A549 (cell line): ENCODE measurements at regions not wholly inside any gene's neighbourhood (a gene's known extent, or its start where the extent isn't known, plus 50 kb on each side); places are given as distances from the start of the nearest gene placed in this dataset.

Source experiments
- ATAC-seq, 2 experiments: fragments of 200-7000 bp in 1 of 2; fragments of >200 bp in 1 of 2; cut with Nextera tagmentation in 1 of 2; cut with Tn5 transposase in 1 of 2; 3 replicates each; pipeline versions ENCODE4 v1.8.0 to v1.9.1; 2018 to 2020; ENCODE audit warnings: mild to moderate bottlenecking in 1 of 2, moderate library complexity in 1 of 2
- CTCF ChIA-PET: fragments of 300-600 bp; sonication (Branson Sonifier 250); formaldehyde crosslinking; extraction: SDS; loops from one replicate; lab custom pipeline; 2021; ENCODE audit warnings: antibody characterized with exemption, inconsistent platforms; lab: Yijun Ruan, JAX
- POLR2A ChIA-PET: fragments of 350-600 bp; formaldehyde crosslinking; extraction: SDS; loops from one replicate; lab custom pipeline; 2021; ENCODE audit warnings: antibody characterized with exemption, inconsistent platforms; lab: Yijun Ruan, JAX
- DNase-seq, 2 experiments: peaks; one replicate each; pipeline versions ENCODE4 v3.0.0 to v3.0.0-alpha.2; 2011 to 2016; ENCODE audit warnings: low read depth in 1 of 2, low spot score in 1 of 2
- FAIRE-seq: peaks from 2 replicates; lab custom pipeline; 2011; peaks lifted over from hg19 to GRCh38; lab: Jason Lieb, UNC
- H3K27ac ChIP-seq, 2 experiments: fragments of >200 bp; sonication (Bioruptor Twin); formaldehyde crosslinking; 3 replicates each; pipeline ENCODE4 v1.5.1; 2016 to 2017
- H3K4me1 ChIP-seq: fragments of >200 bp; sonication (Bioruptor Twin); formaldehyde crosslinking; 3 replicates; pipeline ENCODE4 v1.6.1; 2016
- H3K4me2 ChIP-seq: fragments of >200 bp; sonication (Bioruptor Twin); formaldehyde crosslinking; 3 replicates; pipeline ENCODE4 v1.6.1; 2016
- H3K4me3 ChIP-seq: fragments of >200 bp; sonication (Bioruptor Twin); formaldehyde crosslinking; 3 replicates; pipeline ENCODE4 v1.5.1; 2016
- H3K9me3 ChIP-seq: fragments of >200 bp; sonication (Bioruptor Twin); formaldehyde crosslinking; 3 replicates; pipeline ENCODE4 v1.6.1; 2016
- ATOH8 ChIP-seq: fragments of 250-450 bp; sonication (Bioruptor Pico); IDR thresholded peaks from 2 replicates; pipeline ENCODE4 v1.5.0; 2020; ENCODE audit warnings: low read depth, mild to moderate bottlenecking, moderate library complexity
- CHD2 ChIP-seq: fragments of 150-350 bp; IDR thresholded peaks from 2 replicates; pipeline ENCODE4 v1.6.1; 2014; ENCODE audit warnings: low read length; ENCODE audit not compliant: partially characterized antibody
- CHD4 ChIP-seq: fragments of 200-600 bp; sonication (generic); IDR thresholded peaks from 2 replicates; pipeline ENCODE4 v1.6.1; 2016; ENCODE audit warnings: antibody characterized with exemption, mild to moderate bottlenecking, borderline replicate concordance
- CTCF ChIP-seq: fragments of >200 bp; sonication (Bioruptor Twin); formaldehyde crosslinking; IDR thresholded peaks from 3 replicates; pipeline ENCODE4 v1.5.1; 2016
- EHF ChIP-seq: fragments of 250-450 bp; sonication (Bioruptor Pico); IDR thresholded peaks from 2 replicates; pipeline ENCODE4 v1.5.0; 2020; ENCODE audit warnings: mild to moderate bottlenecking
- ESRRA ChIP-seq: fragments of 150-350 bp; IDR thresholded peaks from 2 replicates; pipeline ENCODE4 v1.6.1; 2014; ENCODE audit warnings: mild to moderate bottlenecking, low read length, borderline replicate concordance
- HDAC2 ChIP-seq: fragments of 200-600 bp; sonication (generic); IDR thresholded peaks from 2 replicates; pipeline ENCODE4 v1.6.1; 2016
- HMGXB4 ChIP-seq: fragments of 250-450 bp; sonication (Bioruptor Pico); IDR thresholded peaks from 2 replicates; pipeline ENCODE4 v1.5.0; 2021; ENCODE audit warnings: mild to moderate bottlenecking, moderate library complexity, borderline replicate concordance
- JUN ChIP-seq, 2 experiments: fragments of >200 bp; sonication (Bioruptor Twin); formaldehyde crosslinking; IDR thresholded peaks; 2 replicates in 1 of 2; 3 replicates in 1 of 2; pipeline ENCODE4 v1.6.1; 2016 to 2017
- JUNB ChIP-seq: fragments of >200 bp; sonication (Bioruptor Twin); formaldehyde crosslinking; IDR thresholded peaks from 2 replicates; pipeline ENCODE4 v1.6.1; 2016
- KDM1A ChIP-seq: fragments of 200-600 bp; sonication (generic); IDR thresholded peaks from 2 replicates; pipeline ENCODE4 v1.6.1; 2016; ENCODE audit warnings: low read depth, mild to moderate bottlenecking
- KDM5A ChIP-seq: fragments of 200-600 bp; sonication (generic); IDR thresholded peaks from 2 replicates; pipeline ENCODE4 v1.6.1; 2016; ENCODE audit warnings: antibody characterized with exemption, mild to moderate bottlenecking
- MAX ChIP-seq: IDR thresholded peaks from 2 replicates; pipeline ENCODE4 v1.6.1; 2012
- MAZ ChIP-seq: fragments of 150-350 bp; IDR thresholded peaks from 2 replicates; pipeline ENCODE4 v1.6.1; 2014; ENCODE audit warnings: antibody characterized with exemption, low read depth, low read length, borderline replicate concordance
- NPAS2 ChIP-seq: fragments of 250-450 bp; sonication (Bioruptor Pico); IDR thresholded peaks from 2 replicates; pipeline ENCODE4 v1.8.0; 2022; ENCODE audit warnings: mild to moderate bottlenecking, moderate library complexity, borderline replicate concordance
- NR3C1 ChIP-seq: fragments of >200 bp; sonication (Bioruptor Twin); formaldehyde crosslinking; IDR thresholded peaks from 3 replicates; pipeline ENCODE4 v1.6.1; 2017
- PHF8 ChIP-seq: fragments of 200-600 bp; sonication (generic); IDR thresholded peaks from 2 replicates; pipeline ENCODE4 v1.6.1; 2016; ENCODE audit warnings: low read depth, mild to moderate bottlenecking, antibody characterized with exemption, moderate library complexity, borderline replicate concordance
- RAD21 ChIP-seq, 2 experiments: fragments of >200 bp in 1 of 2; sonication (Bioruptor Twin) in 1 of 2; formaldehyde crosslinking in 1 of 2; IDR thresholded peaks in 1 of 2; conservative IDR thresholded peaks in 1 of 2; 2 replicates in 1 of 2; 3 replicates in 1 of 2; pipeline ENCODE4 v1.6.1; 2012 to 2018; ENCODE audit warnings: inconsistent platforms in 1 of 2
- RCOR1 ChIP-seq: fragments of 150-350 bp; IDR thresholded peaks from 2 replicates; pipeline ENCODE4 v1.6.1; 2014; ENCODE audit warnings: antibody characterized with exemption, low read length, low read depth
- REST ChIP-seq: fragments of 200-600 bp; sonication (generic); IDR thresholded peaks from 2 replicates; pipeline ENCODE4 v1.6.1; 2016; ENCODE audit warnings: antibody characterized with exemption, mild to moderate bottlenecking, moderate library complexity
- RFX5 ChIP-seq: fragments of 450-650 bp; IDR thresholded peaks from 2 replicates; pipeline ENCODE4 v1.7.1; 2014; ENCODE audit warnings: antibody characterized with exemption, mild to moderate bottlenecking, moderate library complexity
- SMC3 ChIP-seq: fragments of >200 bp; sonication (Bioruptor Twin); formaldehyde crosslinking; IDR thresholded peaks from 3 replicates; pipeline ENCODE4 v1.6.1; 2018; ENCODE audit warnings: inconsistent platforms
- SREBF2 ChIP-seq: fragments of 450-650 bp; IDR thresholded peaks from 2 replicates; pipeline ENCODE4 v1.6.1; 2014; ENCODE audit warnings: mild to moderate bottlenecking, moderate library complexity
- USF2 ChIP-seq: fragments of 450-650 bp; IDR thresholded peaks from 2 replicates; pipeline ENCODE4 v1.6.1; 2014; ENCODE audit warnings: antibody characterized with exemption
- ZFP36 ChIP-seq: fragments of 450-650 bp; IDR thresholded peaks from 2 replicates; pipeline ENCODE4 v1.6.1; 2014; ENCODE audit warnings: borderline replicate concordance; ENCODE audit not compliant: partially characterized antibody
- WGBS: methylation state at CpG from one replicate; pipeline ENCODE4 v1.1.6; 2017; ENCODE audit errors: missing lambda C conversion rate; 5-methylcytosine and 5-hydroxymethylcytosine counted together

- FAIRE-seq (no peak), DNase-seq (no peak), ATAC-seq (no peak)
- Histone ChIP-seq H3K4me1 (no peaks in the 10 kb centered on the region), H3K4me3 (no peak overlapping the region), H3K27ac (no peak overlapping the region), H3K9me3 (no peaks in the 10 kb centered on the region), H3K4me2 (no peak overlapping the region)
- 13% methylated on average over 7 of the region's 7 CpGs for WGBS
- no peak for TF ChIP-seq RAD21 (conservative IDR thresholded peaks at IDR 0.05 in 1 of 2, IDR thresholded peaks at IDR 0.05 in 1 of 2)
- TF ChIP-seq ATOH8 (CRISPR knock-in tag) = no peak
- no peak for TF ChIP-seq RCOR1
- no peak for TF ChIP-seq ZFP36
- TF ChIP-seq USF2 = no peak
- TF ChIP-seq RFX5 = no peak
- no peak for TF ChIP-seq SMC3
- no peak for TF ChIP-seq MAZ
- no peak for TF ChIP-seq NPAS2
- no peak for TF ChIP-seq CTCF
- no peak for TF ChIP-seq HMGXB4
- TF ChIP-seq CHD2 = no peak
- TF ChIP-seq HDAC2 = no peak
- TF ChIP-seq MAX = no peak
- CTCF ChIA-PET = no interaction called here
- POLR2A ChIA-PET = no interaction called here
These were observed 452.5 kb upstream of the ARGLU1 start for GRCh38 chr13:107020393-107020792.

GRCh38 chr13:107018285-107018684 is 450.3 kb upstream of the ARGLU1 start:
- no peak for TF ChIP-seq JUN (IDR thresholded peaks at IDR 0.05)
- TF ChIP-seq PHF8 = no peak
- TF ChIP-seq EHF (CRISPR knock-in tag) = no peak
- TF ChIP-seq ZFP36 = no peak
- TF ChIP-seq CHD2 = no peak
- TF ChIP-seq ESRRA = no peak
- no peak for TF ChIP-seq RAD21 (conservative IDR thresholded peaks at IDR 0.05 in 1 of 2, IDR thresholded peaks at IDR 0.05 in 1 of 2)
- no peak for TF ChIP-seq SREBF2
- no peak for TF ChIP-seq REST
- no peak for TF ChIP-seq CHD4
- TF ChIP-seq JUNB = no peak
- TF ChIP-seq KDM1A = no peak
- no peak for TF ChIP-seq MAZ
- TF ChIP-seq KDM5A = no peak
- no peak for TF ChIP-seq NR3C1
- Histone ChIP-seq H3K9me3 (no peaks in the 10 kb centered on the region), H3K27ac (no peak overlapping the region), H3K4me1 (no peaks in the 10 kb centered on the region), H3K4me2 (no peak overlapping the region), H3K4me3 (no peak overlapping the region)
- ATAC-seq (no peak), FAIRE-seq (no peak), DNase-seq (no peak)
- POLR2A ChIA-PET = no interaction called here
- 22% methylated on average over 4 of the region's 4 CpGs for WGBS
- CTCF ChIA-PET = no interaction called here
